SKM-1 (cell line): ENCODE measurements at regions not wholly inside any gene's neighbourhood (a gene's known extent, or its start where the extent isn't known, plus 50 kb on each side); places are given as distances from the start of the nearest gene placed in this dataset.
A peak's percentile ranks its signal among the peaks of the same experiment; 100 is the strongest.

ENCODE experiments used
- DNase-seq: peaks from one replicate; lab custom pipeline; 2025; ENCODE audit not compliant: unreplicated experiment; lab: John Stamatoyannopoulos, UW

GRCh38 chr6:113622254-113622653 lies 234.9 kb upstream of the MARCKS start:
- DNase-seq, result no peak

- no peak for DNase-seq
Observed at GRCh38 chr6:113623129-113623528, 234.0 kb upstream of the MARCKS start.

- DNase-seq, result no peak
Observed at GRCh38 chr6:113625850-113626249, 231.3 kb upstream of the MARCKS start.

GRCh38 chr6:113626475-113626874 lies 230.7 kb upstream of the MARCKS start:
- DNase-seq, result no peak

GRCh38 chr6:113627480-113627879 lies 229.7 kb upstream of the MARCKS start:
- no peak for DNase-seq

- DNase-seq, result no peak
Observed at GRCh38 chr6:113629256-113629655, 227.9 kb upstream of the MARCKS start.

- no peak for DNase-seq
Observed at GRCh38 chr6:113629975-113630737, 227.0 kb upstream of the MARCKS start.

- DNase-seq, result peak; percentile 52
Observed at GRCh38 chr6:113630738-113631535, 226.2 kb upstream of the MARCKS start.

- DNase-seq, result no peak
Observed at GRCh38 chr6:113631666-113632065, 225.5 kb upstream of the MARCKS start.

- DNase-seq, result no peak
Observed at GRCh38 chr6:113632220-113632864, 224.8 kb upstream of the MARCKS start.

GRCh38 chr6:113633638-113634037 lies 223.5 kb upstream of the MARCKS start:
- DNase-seq, result no peak

- peak; percentile 54 for DNase-seq
Observed at GRCh38 chr6:113634352-113635163, 222.6 kb upstream of the MARCKS start.

GRCh38 chr6:113635222-113635986 lies 221.7 kb upstream of the MARCKS start:
- no peak for DNase-seq

- DNase-seq, result no peak
Observed at GRCh38 chr6:113636357-113636824, 220.8 kb upstream of the MARCKS start.

- no peak for DNase-seq
Observed at GRCh38 chr6:113640051-113640450, 217.1 kb upstream of the MARCKS start.

- DNase-seq, result no peak
Observed at GRCh38 chr6:113642001-113642713, 215.0 kb upstream of the MARCKS start.

GRCh38 chr6:113642714-113643406 lies 214.3 kb upstream of the MARCKS start:
- DNase-seq, result no peak

- no peak for DNase-seq
Observed at GRCh38 chr6:113643407-113643770, 213.8 kb upstream of the MARCKS start.
